ENCODE measurements at regions not wholly inside any gene's neighbourhood (a gene's known extent, or its start where the extent isn't known, plus 50 kb on each side); places are given as distances from the start of the nearest gene placed in this dataset.

- Histone ChIP-seq H3K9me1 (ENCODE audit: control insufficient read depth, insufficient read depth, low read length) (no peaks in the 10 kb centered on the region), H3K27ac (ENCODE audit: extremely low read depth, low read depth, low read length) (no peak overlapping the region), H3K36me3 (ENCODE audit: control insufficient read depth, insufficient read depth, low read length) (no peaks in the 10 kb centered on the region), H3K79me2 (ENCODE audit: control insufficient read depth, insufficient read depth, low read length) (no peaks in the 10 kb centered on the region), H3K9ac (ENCODE audit: insufficient read depth in 1 of 2, low read depth in 2 of 2, low read length in 2 of 2) (no peak overlapping the region), H3K4me1 (replicated peaks in 1 of 2; ENCODE audit: control insufficient read depth in 2 of 2, insufficient read depth in 2 of 2, low read length in 2 of 2) (no peaks in the 10 kb centered on the region; a peak in 3 of 5 replicates), H3K4me3 (no peak overlapping the region), H3K27me3 (ENCODE audit: control insufficient read depth in 2 of 2, insufficient read depth in 2 of 2, low read length in 2 of 2) (peaks cover 0 to 3% of the 10 kb centered on the region in 2 experiments; a peak in 1 of 5 replicates), H2AFZ (ENCODE audit: low read depth, low read length) (no peak overlapping the region), H4K20me1 (replicated peaks; ENCODE audit: control insufficient read depth, insufficient read depth, low read length) (no peaks in the 10 kb centered on the region), H3K9me3 (replicated peaks; ENCODE audit: control insufficient read depth, insufficient read depth, low read depth, low read length) (no peaks in the 10 kb centered on the region), H3K4me2 (ENCODE audit: insufficient read depth, low read length) (no peak overlapping the region)
- ATAC-seq (no peak), DNase-seq (ENCODE audit: extremely low read depth in 1 of 4, low spot score in 3 of 4) (no peak), FAIRE-seq (no peak)
- intact Hi-C loops (cut with micrococcal nuclease): no loop called here
- no TSS peak for BruUV-seq (replicated peaks)
- CTCF ChIA-PET (ENCODE audit: low intra/inter-chr PET ratio): no interaction called here
- TF ChIP-seq ZNF124 (CRISPR knock-in tag; IDR thresholded peaks at IDR 0.05) (no peak), CCNT2 (IDR thresholded peaks at IDR 0.05; ENCODE audit: borderline replicate concordance, extremely low read depth, insufficient read length, low read depth, low read length) (no peak), IFI16 (CRISPR knock-in tag; IDR thresholded peaks at IDR 0.05) (no peak), CUX1 (CRISPR knock-in tag; IDR thresholded peaks at IDR 0.05) (no peak), IRF9 (tag; IDR thresholded peaks at IDR 0.05) (no peak), SMAD3 (CRISPR knock-in tag; conservative IDR thresholded peaks at IDR 0.05) (no peak), TCFL5 (CRISPR knock-in tag; conservative IDR thresholded peaks at IDR 0.05) (no peak), NONO (IDR thresholded peaks at IDR 0.05; ENCODE audit: low read depth in 2 of 2, low read length in 1 of 2) (no peak), U2AF2 (optimal IDR thresholded peaks at IDR 0.05; ENCODE audit: low read depth, low read length) (no peak), BDP1 (IDR thresholded peaks at IDR 0.05; ENCODE audit: insufficient read depth, insufficient read length) (no peak), ERF (CRISPR knock-in tag; IDR thresholded peaks at IDR 0.05) (no peak), LCOR (CRISPR knock-in tag; IDR thresholded peaks at IDR 0.05) (no peak), PPARD (CRISPR knock-in tag; IDR thresholded peaks at IDR 0.05) (no peak), SRSF9 (IDR thresholded peaks at IDR 0.05; ENCODE audit: borderline replicate concordance, low read depth, low read length) (no peak), RB1 (IDR thresholded peaks at IDR 0.05; ENCODE audit: low read depth) (no peak), KDM5B (IDR thresholded peaks at IDR 0.05; ENCODE audit: insufficient replicate concordance, low read depth, low read length) (no peak)
- in situ Hi-C loops (cut with MboI): no loop called here
- POLR2A ChIA-PET: no interaction called here
- WGBS (ENCODE audit: insufficient coverage, low coverage, missing lambda C conversion rate): 22% methylated on average over 1 of the region's 1 CpG
These were observed 225.2 kb upstream of the SGK1 start for GRCh38 chr6:134543128-134543527.
